ENCODE measurements at regions not wholly inside any gene's neighbourhood (a gene's known extent, or its start where the extent isn't known, plus 50 kb on each side); places are given as distances from the start of the nearest gene placed in this dataset.

DNA sequence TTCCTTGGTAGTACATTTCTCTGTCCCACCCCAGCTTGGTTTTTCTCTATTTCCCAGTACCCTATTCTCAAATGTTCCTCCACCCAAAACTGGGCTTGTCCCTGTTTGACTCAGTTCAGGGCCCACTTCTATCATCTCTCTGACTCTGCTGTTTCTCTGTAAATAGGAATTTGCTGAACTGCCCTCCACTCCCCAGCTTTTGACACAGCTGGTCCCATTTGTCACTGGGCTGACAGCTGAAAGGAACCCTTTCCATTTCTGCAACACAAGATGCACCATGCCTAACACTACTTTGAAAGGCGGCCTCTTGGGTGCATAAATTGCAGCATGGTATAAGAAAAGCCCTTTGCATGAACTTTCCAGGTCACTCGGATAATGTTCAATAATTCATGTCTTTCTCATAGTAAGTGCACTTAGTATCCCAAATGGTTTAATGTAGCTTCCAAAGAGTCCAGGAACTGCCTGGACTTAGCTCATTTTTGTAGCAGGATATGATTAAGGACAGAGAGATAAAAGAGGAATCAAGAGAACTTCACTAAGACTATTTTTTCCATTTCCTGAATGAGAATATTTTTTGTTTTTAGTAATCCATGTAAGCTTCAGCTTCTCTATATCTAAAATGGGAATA lies 256.7 kb downstream of the CDH11 start:
- Histone ChIP-seq H3K9me3 (replicated peaks; ENCODE audit: low read length) (no peaks in the 10 kb centered on the region), H3K27me3 (ENCODE audit: control insufficient read depth, insufficient read depth, low read length) (no peaks in the 10 kb centered on the region), H3K9ac (ENCODE audit: low read depth, low read length) (peak overlapping the region; percentile 82), H3K4me3 (ENCODE audit: low read length) (peak overlapping the region; percentile 32), H3K4me2 (ENCODE audit: low read length) (peak overlapping the region; percentile 73), H3K36me3 (ENCODE audit: insufficient read depth, low read length) (no peaks in the 10 kb centered on the region), H3K4me1 (ENCODE audit: control insufficient read depth, insufficient read depth, low read length) (peaks cover 24% of the 10 kb centered on the region)

DNA sequence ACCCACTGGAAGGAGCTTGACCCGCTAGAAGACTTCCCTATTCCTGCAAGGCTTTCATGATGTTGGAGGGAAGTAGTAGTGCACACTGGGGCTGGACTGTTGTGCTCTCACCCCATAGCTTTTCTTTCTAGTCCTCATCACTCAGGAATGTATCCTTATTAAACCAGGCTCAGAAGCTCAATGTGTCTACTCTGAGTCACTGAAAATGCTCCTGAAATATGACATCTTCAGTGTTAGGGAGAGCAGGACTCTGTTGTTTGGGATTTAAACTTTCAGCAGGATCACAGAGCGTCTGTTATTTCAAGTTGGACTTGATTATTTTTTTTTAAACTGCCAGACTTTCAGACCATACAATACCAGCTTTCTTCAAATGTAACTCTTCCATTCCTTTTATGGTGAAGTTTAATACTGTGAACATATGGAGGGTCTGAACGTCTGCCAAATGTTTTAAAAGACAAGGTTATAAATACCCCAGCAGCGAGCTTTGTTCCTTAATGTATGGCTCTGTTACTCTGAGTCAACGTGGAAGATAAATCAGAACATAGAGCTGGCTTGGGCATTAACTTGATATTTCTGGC lies 257.5 kb downstream of the CDH11 start:
- no peaks in the 10 kb centered on the region for H3K36me3 ChIP-seq (ENCODE audit: insufficient read depth, low read length)
- H3K27me3 ChIP-seq (ENCODE audit: control insufficient read depth, insufficient read depth, low read length): no peaks in the 10 kb centered on the region
- peaks cover 24% of the 10 kb centered on the region for H3K4me1 ChIP-seq (ENCODE audit: control insufficient read depth, insufficient read depth, low read length)
- peak overlapping the region; percentile 82 for H3K9ac ChIP-seq (ENCODE audit: low read depth, low read length)
- H3K4me2 ChIP-seq (ENCODE audit: low read length): peak overlapping the region; percentile 73
- peak overlapping the region; percentile 32 for H3K4me3 ChIP-seq (ENCODE audit: low read length)
- H3K9me3 ChIP-seq (replicated peaks; ENCODE audit: low read length): no peaks in the 10 kb centered on the region

DNA sequence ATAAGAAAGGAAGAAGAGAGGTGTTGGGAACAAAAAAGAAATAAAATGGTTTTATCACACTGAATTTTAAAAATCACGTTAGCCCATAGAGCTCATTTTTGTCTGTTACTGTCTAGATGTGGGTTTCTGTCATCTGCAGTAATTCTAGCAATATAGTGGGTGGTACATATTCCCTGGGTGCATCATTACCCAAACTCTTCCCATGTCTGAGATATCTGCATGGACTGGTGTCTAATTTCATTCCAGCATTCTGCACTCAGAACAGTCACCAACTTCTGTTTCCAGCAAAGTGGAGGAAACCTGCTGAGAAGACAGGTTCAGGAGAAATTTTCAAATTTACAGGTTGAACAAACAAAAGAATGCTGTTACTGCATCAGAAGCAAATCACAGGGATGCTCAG lies 263.8 kb downstream of the CDH11 start:
- no peak overlapping the region for H3K9ac ChIP-seq (ENCODE audit: low read depth, low read length)
- H3K4me3 ChIP-seq (ENCODE audit: low read length): no peak overlapping the region
- no peaks in the 10 kb centered on the region for H3K27me3 ChIP-seq (ENCODE audit: control insufficient read depth, insufficient read depth, low read length)
- H3K4me2 ChIP-seq (ENCODE audit: low read length): peak overlapping the region; percentile 15
- H3K4me1 ChIP-seq (ENCODE audit: control insufficient read depth, insufficient read depth, low read length): peaks cover 11% of the 10 kb centered on the region
- H3K36me3 ChIP-seq (ENCODE audit: insufficient read depth, low read length): no peaks in the 10 kb centered on the region
- no peaks in the 10 kb centered on the region for H3K9me3 ChIP-seq (replicated peaks; ENCODE audit: low read length)

DNA sequence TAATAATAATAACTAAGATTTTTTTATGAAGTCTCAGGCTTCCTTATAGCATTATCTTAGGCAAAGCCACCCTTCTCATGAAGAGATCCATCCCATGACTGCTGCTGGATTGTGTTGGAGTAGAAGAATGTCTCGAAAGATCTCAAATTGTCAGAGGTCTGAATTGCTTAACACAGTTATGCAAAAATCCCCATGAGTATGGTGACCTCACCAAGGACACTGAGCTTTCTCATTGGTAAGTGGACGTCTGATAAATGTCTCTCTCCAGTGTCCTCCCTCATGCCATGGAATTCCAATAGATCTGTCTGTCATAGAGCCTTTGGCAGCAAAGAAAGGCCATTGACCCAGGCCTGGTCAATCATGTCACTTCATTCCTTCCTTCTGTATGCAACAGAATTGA lies 264.5 kb downstream of the CDH11 start:
- Histone ChIP-seq H3K4me1 (ENCODE audit: control insufficient read depth, insufficient read depth, low read length) (peaks cover 11% of the 10 kb centered on the region), H3K27me3 (ENCODE audit: control insufficient read depth, insufficient read depth, low read length) (no peaks in the 10 kb centered on the region), H3K9me3 (replicated peaks; ENCODE audit: low read length) (no peaks in the 10 kb centered on the region), H3K36me3 (ENCODE audit: insufficient read depth, low read length) (no peaks in the 10 kb centered on the region), H3K4me3 (ENCODE audit: low read length) (no peak overlapping the region), H3K9ac (ENCODE audit: low read depth, low read length) (no peak overlapping the region), H3K4me2 (ENCODE audit: low read length) (no peak overlapping the region)

DNA sequence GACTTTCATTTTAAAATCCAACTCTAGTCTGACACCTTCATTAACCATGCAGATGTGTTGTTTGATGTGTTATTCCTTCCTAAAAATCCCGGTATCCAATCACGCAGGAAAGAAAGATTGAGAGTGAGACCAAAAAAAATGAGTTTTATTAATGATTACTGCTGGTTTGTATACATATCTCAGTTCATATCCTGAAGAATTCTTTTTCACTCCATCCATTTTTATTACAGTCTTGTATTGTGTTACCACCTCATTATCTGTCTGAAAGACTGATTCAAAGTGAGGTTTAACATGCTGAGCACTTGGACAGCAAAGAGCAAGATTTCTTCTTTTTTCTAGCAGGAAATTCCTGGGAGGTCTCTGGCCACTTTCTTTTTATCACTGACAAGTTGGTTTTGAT lies 268.3 kb downstream of the CDH11 start:
- Histone ChIP-seq H3K9ac (ENCODE audit: low read depth, low read length) (no peak overlapping the region), H3K9me3 (replicated peaks; ENCODE audit: low read length) (no peaks in the 10 kb centered on the region), H3K4me2 (ENCODE audit: low read length) (no peak overlapping the region), H3K36me3 (ENCODE audit: insufficient read depth, low read length) (no peaks in the 10 kb centered on the region), H3K27me3 (ENCODE audit: control insufficient read depth, insufficient read depth, low read length) (no peaks in the 10 kb centered on the region), H3K4me3 (ENCODE audit: low read length) (no peak overlapping the region), H3K4me1 (ENCODE audit: control insufficient read depth, insufficient read depth, low read length) (peaks cover 11% of the 10 kb centered on the region)

DNA sequence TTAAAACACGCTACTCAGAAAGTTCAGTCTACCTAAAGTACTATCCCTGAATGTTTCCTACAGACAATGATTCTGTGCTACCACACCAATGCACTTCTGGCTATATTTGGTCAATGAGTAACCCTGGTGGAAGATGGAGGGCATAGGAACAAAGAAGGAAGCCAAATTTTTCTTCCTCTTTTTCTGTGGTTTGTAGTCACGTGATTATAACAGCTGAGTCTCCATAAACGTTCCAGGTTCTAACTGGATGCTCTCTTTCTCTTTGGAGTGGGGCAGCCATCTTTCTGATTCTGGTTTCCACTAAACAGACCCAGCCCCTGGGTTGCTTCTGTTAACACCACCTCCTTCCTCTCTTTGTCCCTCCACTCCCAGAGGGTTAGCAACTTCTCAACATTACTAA lies 274.9 kb downstream of the CDH11 start:
- no peaks in the 10 kb centered on the region for H3K4me1 ChIP-seq (ENCODE audit: control insufficient read depth, insufficient read depth, low read length)
- H3K9me3 ChIP-seq (replicated peaks; ENCODE audit: low read length): no peaks in the 10 kb centered on the region
- H3K36me3 ChIP-seq (ENCODE audit: insufficient read depth, low read length): no peaks in the 10 kb centered on the region
- H3K9ac ChIP-seq (ENCODE audit: low read depth, low read length): no peak overlapping the region
- H3K4me2 ChIP-seq (ENCODE audit: low read length): no peak overlapping the region
- H3K27me3 ChIP-seq (ENCODE audit: control insufficient read depth, insufficient read depth, low read length): no peaks in the 10 kb centered on the region
- no peak overlapping the region for H3K4me3 ChIP-seq (ENCODE audit: low read length)

DNA sequence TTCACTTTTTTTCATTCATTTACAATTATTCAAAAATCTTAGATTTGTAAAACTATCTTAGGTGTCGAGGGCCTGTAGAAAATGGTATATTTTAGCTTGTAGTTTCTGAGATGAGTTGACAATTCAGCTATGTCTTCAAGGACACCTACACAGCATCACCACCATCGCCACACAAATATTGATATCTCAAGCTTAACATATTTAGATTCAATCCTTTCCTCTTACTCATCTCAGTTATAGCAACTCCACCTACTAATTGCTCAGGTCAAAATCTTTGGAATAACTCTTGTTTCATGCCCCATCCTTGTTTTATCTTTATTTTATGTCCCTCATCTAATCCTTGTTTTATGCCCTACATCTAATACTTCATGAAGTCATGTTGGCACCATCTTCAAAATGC lies 276.8 kb downstream of the CDH11 start:
- Histone ChIP-seq H3K4me2 (ENCODE audit: low read length) (no peak overlapping the region), H3K36me3 (ENCODE audit: insufficient read depth, low read length) (no peaks in the 10 kb centered on the region), H3K27me3 (ENCODE audit: control insufficient read depth, insufficient read depth, low read length) (no peaks in the 10 kb centered on the region), H3K9me3 (replicated peaks; ENCODE audit: low read length) (no peaks in the 10 kb centered on the region), H3K4me3 (ENCODE audit: low read length) (no peak overlapping the region), H3K4me1 (ENCODE audit: control insufficient read depth, insufficient read depth, low read length) (no peaks in the 10 kb centered on the region), H3K9ac (ENCODE audit: low read depth, low read length) (no peak overlapping the region)

DNA sequence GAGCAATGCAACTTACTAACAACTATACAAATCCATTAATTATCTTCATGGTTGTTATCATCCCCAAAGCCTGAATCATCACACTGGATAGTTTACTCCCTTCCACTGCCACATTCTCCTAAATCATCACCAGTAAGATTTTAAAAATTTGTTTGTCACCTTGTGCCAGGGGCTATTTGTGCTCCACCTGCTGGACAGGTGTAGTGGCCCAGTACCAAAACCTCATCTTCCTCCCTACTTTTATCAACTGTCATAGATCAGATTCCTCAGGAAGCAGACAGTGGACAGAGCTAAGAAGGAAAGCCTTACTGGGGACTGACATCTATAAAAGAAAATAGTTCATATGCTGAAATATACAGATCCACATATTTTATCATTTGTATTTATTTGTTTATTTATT lies 280.4 kb downstream of the CDH11 start:
- H3K27me3 ChIP-seq (ENCODE audit: control insufficient read depth, insufficient read depth, low read length): no peaks in the 10 kb centered on the region
- H3K9me3 ChIP-seq (replicated peaks; ENCODE audit: low read length): no peaks in the 10 kb centered on the region
- H3K4me1 ChIP-seq (ENCODE audit: control insufficient read depth, insufficient read depth, low read length): no peaks in the 10 kb centered on the region
- H3K4me3 ChIP-seq (ENCODE audit: low read length): no peak overlapping the region
- H3K9ac ChIP-seq (ENCODE audit: low read depth, low read length): no peak overlapping the region
- H3K36me3 ChIP-seq (ENCODE audit: insufficient read depth, low read length): no peaks in the 10 kb centered on the region
- no peak overlapping the region for H3K4me2 ChIP-seq (ENCODE audit: low read length)

DNA sequence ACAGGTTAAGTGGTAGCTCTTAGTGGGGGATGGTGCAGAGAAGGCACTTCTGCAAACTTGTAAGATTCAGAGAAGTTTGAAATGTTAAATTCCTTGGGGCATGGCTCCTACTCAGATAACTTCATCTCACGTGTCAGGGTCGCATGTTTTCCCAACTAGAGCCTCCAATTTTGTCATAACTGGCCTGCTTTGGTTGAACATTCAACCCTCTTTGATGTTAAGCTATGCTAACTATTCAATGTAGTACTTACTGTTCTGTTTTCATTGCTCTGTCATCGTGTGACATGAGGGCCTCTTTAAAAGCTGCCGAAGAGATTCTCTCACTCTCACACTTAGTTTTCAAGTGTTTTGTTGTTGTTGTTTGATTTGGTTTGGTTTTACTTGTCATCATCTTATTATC lies 280.8 kb downstream of the CDH11 start:
- Histone ChIP-seq H3K4me2 (ENCODE audit: low read length) (no peak overlapping the region), H3K27me3 (ENCODE audit: control insufficient read depth, insufficient read depth, low read length) (no peaks in the 10 kb centered on the region), H3K9ac (ENCODE audit: low read depth, low read length) (no peak overlapping the region), H3K36me3 (ENCODE audit: insufficient read depth, low read length) (no peaks in the 10 kb centered on the region), H3K4me1 (ENCODE audit: control insufficient read depth, insufficient read depth, low read length) (no peaks in the 10 kb centered on the region), H3K4me3 (ENCODE audit: low read length) (no peak overlapping the region), H3K9me3 (replicated peaks; ENCODE audit: low read length) (no peaks in the 10 kb centered on the region)

DNA sequence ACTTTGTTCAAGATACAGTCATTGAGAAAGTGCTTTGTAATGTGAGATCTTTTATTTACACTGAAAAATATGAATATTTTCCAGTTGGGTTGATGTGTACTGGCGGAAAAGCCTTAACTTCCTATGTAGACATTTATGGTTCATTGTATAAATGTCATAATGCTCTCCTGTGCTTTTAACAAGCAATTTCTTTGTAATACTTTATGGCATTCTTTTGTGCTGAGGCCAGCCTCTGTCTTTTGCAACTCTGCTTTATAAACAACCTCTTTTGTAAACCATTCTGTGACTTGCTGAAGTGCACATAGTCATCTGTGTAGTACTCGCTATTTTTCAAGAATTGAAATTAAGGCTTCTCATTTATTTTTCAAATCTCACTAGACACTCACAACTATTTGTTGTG lies 291.2 kb downstream of the CDH11 start:
- H3K4me3 ChIP-seq (ENCODE audit: low read length): no peak overlapping the region
- H3K4me2 ChIP-seq (ENCODE audit: low read length): no peak overlapping the region

DNA sequence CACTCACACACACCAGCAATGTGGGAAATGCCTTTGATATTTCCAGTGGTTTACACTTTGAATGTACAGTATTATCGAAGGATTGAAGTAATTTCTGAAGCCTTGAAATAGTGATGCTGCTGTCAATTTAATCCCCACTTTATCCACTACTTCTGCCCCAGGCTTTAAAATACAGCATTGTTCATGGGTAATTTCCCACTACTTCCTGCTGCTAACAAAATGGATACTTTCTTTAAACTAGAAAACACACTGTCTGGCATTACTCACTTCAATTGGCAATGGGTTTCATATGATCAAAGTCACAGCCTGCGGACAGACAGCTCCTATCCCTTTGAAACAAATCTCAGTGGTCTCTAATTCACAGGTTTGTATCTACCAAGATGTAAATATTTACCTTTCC lies 292.2 kb downstream of the CDH11 start:
- no peak overlapping the region for H3K4me3 ChIP-seq (ENCODE audit: low read length)
- H3K4me2 ChIP-seq (ENCODE audit: low read length): no peak overlapping the region
- H3K9me3 ChIP-seq (replicated peaks; ENCODE audit: low read length): no peaks in the 10 kb centered on the region
- no peak overlapping the region for H3K9ac ChIP-seq (ENCODE audit: low read depth, low read length)
- no peaks in the 10 kb centered on the region for H3K27me3 ChIP-seq (ENCODE audit: control insufficient read depth, insufficient read depth, low read length)
- no peaks in the 10 kb centered on the region for H3K36me3 ChIP-seq (ENCODE audit: insufficient read depth, low read length)
- peaks cover 6% of the 10 kb centered on the region for H3K4me1 ChIP-seq (ENCODE audit: control insufficient read depth, insufficient read depth, low read length)

More for the DNA sequence above, 291.2 kb downstream of the CDH11 start:
- H3K36me3 ChIP-seq (ENCODE audit: insufficient read depth, low read length): no peaks in the 10 kb centered on the region
- H3K4me1 ChIP-seq (ENCODE audit: control insufficient read depth, insufficient read depth, low read length): peaks cover 6% of the 10 kb centered on the region
- H3K9ac ChIP-seq (ENCODE audit: low read depth, low read length): no peak overlapping the region
- H3K9me3 ChIP-seq (replicated peaks; ENCODE audit: low read length): no peaks in the 10 kb centered on the region
- H3K27me3 ChIP-seq (ENCODE audit: control insufficient read depth, insufficient read depth, low read length): no peaks in the 10 kb centered on the region

DNA sequence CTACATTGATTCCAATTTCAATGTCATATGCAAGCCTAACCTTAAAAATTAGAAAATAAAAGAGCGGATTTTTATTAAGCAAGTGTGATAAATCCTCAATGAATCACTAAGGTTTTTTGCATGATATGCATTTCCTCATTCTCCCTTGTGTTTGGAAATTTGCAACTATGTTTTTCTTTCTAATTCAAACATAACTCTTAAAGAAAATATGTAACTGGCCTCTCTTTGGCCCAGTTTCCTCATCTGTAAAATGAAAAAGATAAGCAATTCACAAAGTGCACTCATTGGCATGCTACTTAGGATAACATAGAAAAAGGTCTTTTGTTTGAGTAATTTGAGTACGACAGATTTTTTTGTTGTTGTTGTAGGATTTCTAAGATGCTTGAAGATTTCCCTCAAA lies 295.5 kb downstream of the CDH11 start:
- no peak overlapping the region for H3K4me3 ChIP-seq (ENCODE audit: low read length)
- H3K4me1 ChIP-seq (ENCODE audit: control insufficient read depth, insufficient read depth, low read length): peaks cover 6% of the 10 kb centered on the region
- H3K4me2 ChIP-seq (ENCODE audit: low read length): peak overlapping the region; percentile 20
- no peaks in the 10 kb centered on the region for H3K27me3 ChIP-seq (ENCODE audit: control insufficient read depth, insufficient read depth, low read length)
- H3K9me3 ChIP-seq (replicated peaks; ENCODE audit: low read length): no peaks in the 10 kb centered on the region
- H3K36me3 ChIP-seq (ENCODE audit: insufficient read depth, low read length): no peaks in the 10 kb centered on the region
- H3K9ac ChIP-seq (ENCODE audit: low read depth, low read length): no peak overlapping the region
